DND-41 (cell line): ENCODE measurements at regions not wholly inside any gene's neighbourhood (a gene's known extent, or its start where the extent isn't known, plus 50 kb on each side); places are given as distances from the start of the nearest gene placed in this dataset.

Source experiments
- CTCF ChIP-seq: IDR thresholded peaks from 2 replicates; pipeline ENCODE4 v1.5.1; 2012; ENCODE audit warnings: borderline replicate concordance, low read length, moderate library complexity, mild to moderate bottlenecking; ENCODE audit not compliant: poor library complexity, severe bottlenecking; ENCODE audit errors: extremely low read depth
- EZH2 ChIP-seq: IDR thresholded peaks from 3 replicates; pipeline ENCODE4 v1.6.1; 2012; ENCODE audit warnings: borderline replicate concordance, low read depth, mild to moderate bottlenecking, moderate library complexity, low read length, inconsistent platforms; ENCODE audit not compliant: severe bottlenecking

- TF ChIP-seq CTCF (no peak), EZH2 (no peak)
These were observed 273.7 kb downstream of the SOX2 start for GRCh38 chr3:181985386-181985785.
